Large intestine (tissue), 3 donors: ENCODE measurements at regions not wholly inside any gene's neighbourhood (a gene's known extent, or its start where the extent isn't known, plus 50 kb on each side); places are given as distances from the start of the nearest gene placed in this dataset.

ENCODE experiments used
- DNase-seq, 2 donors: peaks; one replicate each; pipeline versions ENCODE4 v3.0.0 to v3.0.0-alpha.2; 2013
- H3K27ac ChIP-seq: one replicate; pipeline ENCODE4 v1.5.1; 2013; ENCODE audit warnings: low read length
- H3K27me3 ChIP-seq: 2 replicates; pipeline ENCODE4 v1.6.1; 2013; ENCODE audit warnings: low read length; ENCODE audit not compliant: control insufficient read depth, insufficient read depth
- H3K36me3 ChIP-seq: 2 replicates; pipeline ENCODE4 v1.6.1; 2013; ENCODE audit warnings: low read length; ENCODE audit not compliant: control insufficient read depth, insufficient read depth
- H3K4me1 ChIP-seq: one replicate; pipeline ENCODE4 v1.6.1; 2013; ENCODE audit warnings: low read length; ENCODE audit not compliant: control insufficient read depth, insufficient read depth
- H3K4me3 ChIP-seq: one replicate; pipeline ENCODE4 v1.5.1; 2013; ENCODE audit warnings: low read length
- H3K9me3 ChIP-seq: one replicate; pipeline ENCODE4 v1.6.1; 2013; ENCODE audit warnings: mild to moderate bottlenecking, low read depth, low read length, moderate library complexity; ENCODE audit not compliant: control insufficient read depth
- WGBS: methylation state at CpG from one replicate; pipeline ENCODE4 v1.1.5; 2013; ENCODE audit warnings: low lambda C conversion rate; ENCODE audit not compliant: insufficient coverage; 5-methylcytosine and 5-hydroxymethylcytosine counted together

- H3K36me3 ChIP-seq = no peaks in the 10 kb centered on the region
- no peak for DNase-seq
- H3K9me3 ChIP-seq = no peaks in the 10 kb centered on the region
- H3K4me1 ChIP-seq = peaks cover 28% of the 10 kb centered on the region
- peaks cover 5% of the 10 kb centered on the region for H3K27me3 ChIP-seq
- no peak overlapping the region for H3K27ac ChIP-seq
- H3K4me3 ChIP-seq = no peak overlapping the region
- no CpG with 5 or more reads among the region's 12 CpGs for WGBS
These were observed 109.6 kb downstream of the CRYAA start for GRCh38 chr21:43278359-43278758.

GRCh38 chr21:43277481-43278351, 108.9 kb downstream of the CRYAA start:
- Histone ChIP-seq H3K9me3 (no peaks in the 10 kb centered on the region), H3K4me1 (peaks cover 28% of the 10 kb centered on the region), H3K27me3 (peaks cover 7% of the 10 kb centered on the region), H3K36me3 (no peaks in the 10 kb centered on the region), H3K4me3 (no peak overlapping the region), H3K27ac (no peak overlapping the region)
- no CpG with 5 or more reads among the region's 30 CpGs for WGBS
- DNase-seq = peak in 1 of 2 donors; percentile 50

- H3K27me3 ChIP-seq = peaks cover 7% of the 10 kb centered on the region
These were observed 108.0 kb downstream of the CRYAA start for GRCh38 chr21:43276811-43277210.

GRCh38 chr21:43275421-43276211, 106.8 kb downstream of the CRYAA start:
- Histone ChIP-seq H3K9me3 (no peaks in the 10 kb centered on the region), H3K4me1 (peaks cover 28% of the 10 kb centered on the region), H3K4me3 (no peak overlapping the region), H3K27me3 (peaks cover 7% of the 10 kb centered on the region), H3K27ac (no peak overlapping the region), H3K36me3 (no peaks in the 10 kb centered on the region)
- WGBS = no CpG with 5 or more reads among the region's 6 CpGs
- DNase-seq = no peak

More at GRCh38 chr21:43276811-43277210, 108.0 kb downstream of the CRYAA start:
- no peaks in the 10 kb centered on the region for H3K9me3 ChIP-seq
- whole genome bisulfite sequencing = 40% methylated on average over 1 of the region's 16 CpGs
- H3K27ac ChIP-seq = no peak overlapping the region
- H3K4me3 ChIP-seq = no peak overlapping the region
- peaks cover 28% of the 10 kb centered on the region for H3K4me1 ChIP-seq
- no peak for DNase-seq
- H3K36me3 ChIP-seq = no peaks in the 10 kb centered on the region

GRCh38 chr21:43274946-43275310, 106.1 kb downstream of the CRYAA start:
- peaks cover 7% of the 10 kb centered on the region for H3K27me3 ChIP-seq
- no peak overlapping the region for H3K4me3 ChIP-seq
- no peak overlapping the region for H3K27ac ChIP-seq
- DNase-seq = no peak
- H3K9me3 ChIP-seq = no peaks in the 10 kb centered on the region
- WGBS = no CpG with 5 or more reads among the region's 6 CpGs
- H3K36me3 ChIP-seq = no peaks in the 10 kb centered on the region
- peaks cover 28% of the 10 kb centered on the region for H3K4me1 ChIP-seq

GRCh38 chr21:43274022-43274945, 105.5 kb downstream of the CRYAA start:
- Histone ChIP-seq H3K36me3 (no peaks in the 10 kb centered on the region), H3K9me3 (no peaks in the 10 kb centered on the region), H3K27ac (no peak overlapping the region), H3K27me3 (peaks cover 7% of the 10 kb centered on the region), H3K4me1 (peaks cover 32% of the 10 kb centered on the region), H3K4me3 (no peak overlapping the region)
- peak; percentile 57 to 69 for DNase-seq
- WGBS = no CpG with 5 or more reads among the region's 21 CpGs

- DNase-seq = no peak
- no CpG with 5 or more reads among the region's 9 CpGs for WGBS
These were observed 104.9 kb downstream of the CRYAA start for GRCh38 chr21:43273708-43274021.

GRCh38 chr21:43273016-43273707, 104.4 kb downstream of the CRYAA start:
- peaks cover 2% of the 10 kb centered on the region for H3K27me3 ChIP-seq

More at GRCh38 chr21:43273708-43274021, 104.9 kb downstream of the CRYAA start:
- H3K27ac ChIP-seq = no peak overlapping the region
- H3K27me3 ChIP-seq = peaks cover 2% of the 10 kb centered on the region
- no peaks in the 10 kb centered on the region for H3K9me3 ChIP-seq
- no peaks in the 10 kb centered on the region for H3K36me3 ChIP-seq
- H3K4me3 ChIP-seq = no peak overlapping the region
- H3K4me1 ChIP-seq = peaks cover 32% of the 10 kb centered on the region

GRCh38 chr21:43272591-43272990, 103.8 kb downstream of the CRYAA start:
- Histone ChIP-seq H3K9me3 (no peaks in the 10 kb centered on the region), H3K4me3 (no peak overlapping the region), H3K36me3 (no peaks in the 10 kb centered on the region), H3K27me3 (peaks cover 2% of the 10 kb centered on the region), H3K27ac (no peak overlapping the region), H3K4me1 (peaks cover 24% of the 10 kb centered on the region)
- DNase-seq = no peak
- no CpG with 5 or more reads among the region's 8 CpGs for WGBS

More at GRCh38 chr21:43273016-43273707, 104.4 kb downstream of the CRYAA start:
- no peaks in the 10 kb centered on the region for H3K36me3 ChIP-seq
- no CpG with 5 or more reads among the region's 22 CpGs for WGBS
- no peaks in the 10 kb centered on the region for H3K9me3 ChIP-seq
- H3K27ac ChIP-seq = no peak overlapping the region
- H3K4me1 ChIP-seq = peaks cover 30% of the 10 kb centered on the region
- H3K4me3 ChIP-seq = no peak overlapping the region
- no peak for DNase-seq
